Calu3 (cell line): ENCODE measurements at regions not wholly inside any gene's neighbourhood (a gene's known extent, or its start where the extent isn't known, plus 50 kb on each side); places are given as distances from the start of the nearest gene placed in this dataset.

Experiments used
- BruUV-seq: library from RNA; stranded (reverse); fragments of 400-500 nt; replicated peaks from 2 replicates; lab custom pipeline; 2021; lab: Mats Ljungman, UMichigan
- CTCF ChIA-PET: fragments of 300-600 bp; sonication (Branson Sonifier 250); formaldehyde crosslinking; loops from one replicate; lab custom pipeline; 2022; ENCODE audit warnings: antibody characterized with exemption; lab: Charles Lee
- DNase-seq: peaks from one replicate; pipeline ENCODE4 v3.0.0; 2022
- H3K27ac Mint-ChIP-seq: one replicate; pipeline ENCODE4 v1.8.0; 2022; ENCODE audit warnings: mixed read lengths; ENCODE audit not compliant: unreplicated experiment
- H3K27me3 Mint-ChIP-seq: one replicate; pipeline ENCODE4 v1.8.0; 2022; ENCODE audit warnings: mixed read lengths; ENCODE audit not compliant: unreplicated experiment
- H3K36me3 Mint-ChIP-seq: one replicate; pipeline ENCODE4 v1.8.0; 2022; ENCODE audit warnings: mild to moderate bottlenecking, moderate library complexity, mixed read lengths; ENCODE audit not compliant: insufficient read depth, unreplicated experiment
- H3K4me1 Mint-ChIP-seq: one replicate; pipeline ENCODE4 v1.8.0; 2022; ENCODE audit warnings: mild to moderate bottlenecking, low read depth, mixed read lengths; ENCODE audit not compliant: unreplicated experiment
- H3K4me3 Mint-ChIP-seq: one replicate; pipeline ENCODE4 v1.8.0; 2022; ENCODE audit warnings: mild to moderate bottlenecking, low read depth, moderate library complexity, mixed read lengths; ENCODE audit not compliant: unreplicated experiment
- H3K9me3 Mint-ChIP-seq: one replicate; pipeline ENCODE4 v1.8.0; 2022; ENCODE audit warnings: low read depth, mixed read lengths; ENCODE audit not compliant: unreplicated experiment
- intact Hi-C: fragments of 100-400 bp; cut with micrococcal nuclease; formaldehyde crosslinking; loops from one replicate; pipeline ENCODE4 v1.10.0; 2022; ENCODE audit not compliant: unreplicated experiment
- TF ChIP-seq, protein P1 (sequence below): fragments of 200-600 bp; IDR thresholded peaks from one replicate; pipeline ENCODE4 v1.8.0; 2022; ENCODE audit warnings: antibody characterized with exemption; ENCODE audit not compliant: unreplicated experiment

DNA sequence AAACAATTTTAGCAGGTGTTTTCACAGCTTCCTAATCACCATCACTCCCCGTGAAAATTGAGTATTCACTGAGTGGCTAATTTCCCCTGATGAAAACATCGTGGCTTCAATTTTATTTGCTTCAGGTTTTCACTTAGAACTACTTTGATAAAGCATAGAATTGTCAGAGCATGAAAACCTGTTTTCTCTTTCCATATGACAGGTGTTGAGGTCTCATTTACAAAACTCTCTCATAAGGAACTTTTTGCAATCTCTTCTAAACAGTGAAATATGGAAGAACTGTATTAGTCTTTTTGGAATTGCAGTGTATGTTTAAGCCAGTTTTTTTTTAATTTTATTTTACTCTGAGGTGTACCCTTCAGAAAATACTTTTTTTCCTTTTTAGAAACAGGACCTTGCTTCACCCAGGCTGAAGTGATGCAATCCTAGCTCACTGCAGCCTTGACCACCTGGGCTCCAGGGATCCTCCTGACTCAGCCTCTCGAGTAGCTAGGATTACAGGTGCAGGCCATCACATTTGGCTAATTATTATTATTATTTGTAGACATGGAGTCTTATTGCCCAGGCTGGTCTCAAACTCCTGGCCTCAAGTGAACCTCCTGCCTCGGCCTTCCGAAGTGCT is 111.2 kb upstream of the RAPGEF2 start:
- TF ChIP-seq, protein P1, sequence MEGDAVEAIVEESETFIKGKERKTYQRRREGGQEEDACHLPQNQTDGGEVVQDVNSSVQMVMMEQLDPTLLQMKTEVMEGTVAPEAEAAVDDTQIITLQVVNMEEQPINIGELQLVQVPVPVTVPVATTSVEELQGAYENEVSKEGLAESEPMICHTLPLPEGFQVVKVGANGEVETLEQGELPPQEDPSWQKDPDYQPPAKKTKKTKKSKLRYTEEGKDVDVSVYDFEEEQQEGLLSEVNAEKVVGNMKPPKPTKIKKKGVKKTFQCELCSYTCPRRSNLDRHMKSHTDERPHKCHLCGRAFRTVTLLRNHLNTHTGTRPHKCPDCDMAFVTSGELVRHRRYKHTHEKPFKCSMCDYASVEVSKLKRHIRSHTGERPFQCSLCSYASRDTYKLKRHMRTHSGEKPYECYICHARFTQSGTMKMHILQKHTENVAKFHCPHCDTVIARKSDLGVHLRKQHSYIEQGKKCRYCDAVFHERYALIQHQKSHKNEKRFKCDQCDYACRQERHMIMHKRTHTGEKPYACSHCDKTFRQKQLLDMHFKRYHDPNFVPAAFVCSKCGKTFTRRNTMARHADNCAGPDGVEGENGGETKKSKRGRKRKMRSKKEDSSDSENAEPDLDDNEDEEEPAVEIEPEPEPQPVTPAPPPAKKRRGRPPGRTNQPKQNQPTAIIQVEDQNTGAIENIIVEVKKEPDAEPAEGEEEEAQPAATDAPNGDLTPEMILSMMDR: no peak
- CTCF ChIA-PET: no interaction called here
- H3K4me1 Mint-ChIP-seq: no peaks in the 10 kb centered on the region
- H3K27ac Mint-ChIP-seq: no peak overlapping the region
- no peaks in the 10 kb centered on the region for H3K27me3 Mint-ChIP-seq
- H3K36me3 Mint-ChIP-seq: no peaks in the 10 kb centered on the region
- no TSS peak for BruUV-seq
- DNase-seq: no peak
- no peaks in the 10 kb centered on the region for H3K9me3 Mint-ChIP-seq
- no peak overlapping the region for H3K4me3 Mint-ChIP-seq
- intact Hi-C loops: no loop called here

DNA sequence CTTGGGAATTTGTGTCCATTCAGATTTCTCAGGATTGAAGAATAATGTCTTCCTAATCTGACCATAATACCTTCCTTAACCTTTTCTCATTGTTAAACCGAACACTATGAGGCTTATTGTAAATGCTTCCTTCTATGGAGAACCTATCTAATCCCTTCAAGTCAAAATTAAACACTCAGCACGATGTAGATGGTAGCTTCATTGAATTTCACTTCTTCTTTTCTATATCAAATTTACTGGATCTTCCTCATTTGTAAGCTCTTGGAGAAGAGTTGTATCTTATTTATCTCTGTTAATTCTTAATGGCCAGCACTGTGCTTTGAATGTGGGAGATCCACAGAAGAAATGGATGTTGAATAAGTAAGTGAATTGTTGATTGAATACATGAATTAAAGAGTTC is 109.0 kb upstream of the RAPGEF2 start:
- H3K36me3 Mint-ChIP-seq: no peaks in the 10 kb centered on the region
- intact Hi-C loops: no loop called here
- no peaks in the 10 kb centered on the region for H3K9me3 Mint-ChIP-seq
- no peaks in the 10 kb centered on the region for H3K27me3 Mint-ChIP-seq
- no peaks in the 10 kb centered on the region for H3K4me1 Mint-ChIP-seq
- BruUV-seq: no TSS peak
- DNase-seq: no peak
- TF ChIP-seq, protein P1: no peak
- no peak overlapping the region for H3K27ac Mint-ChIP-seq
- CTCF ChIA-PET: no interaction called here
- H3K4me3 Mint-ChIP-seq: no peak overlapping the region

DNA sequence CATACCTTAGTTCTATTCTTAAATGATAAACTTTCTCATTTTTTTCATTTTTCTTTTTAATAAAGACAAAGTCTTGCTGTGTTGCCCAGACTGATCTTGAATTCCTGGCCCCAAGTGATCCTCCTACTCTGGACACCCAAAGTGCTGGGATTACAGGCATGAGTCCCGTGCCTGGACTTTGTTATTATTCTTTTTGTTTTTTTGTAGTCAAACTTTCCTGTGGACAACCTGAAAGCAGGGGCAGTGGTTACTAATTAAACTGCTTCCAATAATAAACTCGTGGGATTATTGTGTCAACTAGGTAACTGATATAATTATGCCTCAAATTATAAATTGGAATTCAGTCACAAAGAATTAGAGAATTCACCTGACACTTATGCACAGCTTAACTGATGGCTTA is 107.8 kb upstream of the RAPGEF2 start:
- Mint-ChIP-seq H3K9me3 (no peaks in the 10 kb centered on the region), H3K27me3 (no peaks in the 10 kb centered on the region), H3K4me1 (no peaks in the 10 kb centered on the region), H3K36me3 (no peaks in the 10 kb centered on the region), H3K4me3 (no peak overlapping the region), H3K27ac (no peak overlapping the region)
- CTCF ChIA-PET: no interaction called here
- no peak for DNase-seq
- TF ChIP-seq, protein P1: no peak
- intact Hi-C loops: no loop called here
- no TSS peak for BruUV-seq

DNA sequence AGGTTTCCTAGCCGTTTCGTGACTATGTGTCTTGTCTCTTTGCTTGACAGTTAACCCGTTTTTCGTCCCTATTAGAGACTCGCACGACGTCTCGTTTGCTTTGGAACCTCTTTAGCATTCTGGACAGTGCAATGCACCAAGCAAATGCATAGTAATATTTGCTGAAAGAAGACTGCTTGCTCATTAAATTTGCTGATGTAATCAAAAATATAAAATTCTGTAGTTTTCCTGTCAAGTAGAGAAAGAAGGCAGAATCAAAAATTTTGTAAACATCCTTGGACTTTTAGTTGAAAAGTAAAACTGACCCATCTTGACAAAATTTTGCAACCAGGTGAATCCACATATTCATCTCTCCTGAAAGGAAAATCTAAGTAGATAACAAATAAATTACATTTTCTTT is 106.9 kb upstream of the RAPGEF2 start:
- BruUV-seq: no TSS peak
- Mint-ChIP-seq H3K4me1 (no peaks in the 10 kb centered on the region), H3K27ac (no peak overlapping the region), H3K27me3 (no peaks in the 10 kb centered on the region), H3K36me3 (no peaks in the 10 kb centered on the region), H3K4me3 (no peak overlapping the region), H3K9me3 (no peaks in the 10 kb centered on the region)
- intact Hi-C loops: no loop called here
- TF ChIP-seq, protein P1: no peak
- DNase-seq: no peak
- CTCF ChIA-PET: no interaction called here
